ENCODE measurements at regions not wholly inside any gene's neighbourhood (a gene's known extent, or its start where the extent isn't known, plus 50 kb on each side); places are given as distances from the start of the nearest gene placed in this dataset.
"Not testable (repeated sequence)": the region's sequence is repeated elsewhere in the genome, so short reads cannot be mapped to it uniquely, and the experiment has no call there.

DNA sequence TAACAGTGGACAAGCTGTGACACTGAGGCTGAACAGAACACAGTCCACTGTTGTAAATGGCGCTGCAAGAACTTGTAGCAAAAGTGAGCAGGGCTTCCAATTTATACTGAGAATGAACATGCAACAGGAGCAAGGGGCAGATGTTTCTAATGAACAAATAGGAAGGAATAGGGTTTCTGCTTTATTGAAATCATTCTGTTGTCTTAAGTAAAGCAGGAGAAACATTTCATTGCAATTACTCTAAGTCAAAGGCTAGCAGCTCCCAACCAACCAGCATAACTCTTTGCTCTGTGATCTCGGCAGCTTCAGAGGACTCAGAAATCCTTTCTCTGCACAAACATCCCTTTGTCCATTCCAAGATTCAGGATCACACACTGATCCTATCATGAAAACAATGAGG lies 236.2 kb upstream of the PRSS58 start:
- H3K27ac ChIP-seq, result no peak overlapping the region
- TF ChIP-seq, protein P1, sequence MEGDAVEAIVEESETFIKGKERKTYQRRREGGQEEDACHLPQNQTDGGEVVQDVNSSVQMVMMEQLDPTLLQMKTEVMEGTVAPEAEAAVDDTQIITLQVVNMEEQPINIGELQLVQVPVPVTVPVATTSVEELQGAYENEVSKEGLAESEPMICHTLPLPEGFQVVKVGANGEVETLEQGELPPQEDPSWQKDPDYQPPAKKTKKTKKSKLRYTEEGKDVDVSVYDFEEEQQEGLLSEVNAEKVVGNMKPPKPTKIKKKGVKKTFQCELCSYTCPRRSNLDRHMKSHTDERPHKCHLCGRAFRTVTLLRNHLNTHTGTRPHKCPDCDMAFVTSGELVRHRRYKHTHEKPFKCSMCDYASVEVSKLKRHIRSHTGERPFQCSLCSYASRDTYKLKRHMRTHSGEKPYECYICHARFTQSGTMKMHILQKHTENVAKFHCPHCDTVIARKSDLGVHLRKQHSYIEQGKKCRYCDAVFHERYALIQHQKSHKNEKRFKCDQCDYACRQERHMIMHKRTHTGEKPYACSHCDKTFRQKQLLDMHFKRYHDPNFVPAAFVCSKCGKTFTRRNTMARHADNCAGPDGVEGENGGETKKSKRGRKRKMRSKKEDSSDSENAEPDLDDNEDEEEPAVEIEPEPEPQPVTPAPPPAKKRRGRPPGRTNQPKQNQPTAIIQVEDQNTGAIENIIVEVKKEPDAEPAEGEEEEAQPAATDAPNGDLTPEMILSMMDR (IDR thresholded peaks at IDR 0.05), result no peak
- TF ChIP-seq ZFX (IDR thresholded peaks at IDR 0.05; ENCODE audit: borderline replicate concordance), result no peak

DNA sequence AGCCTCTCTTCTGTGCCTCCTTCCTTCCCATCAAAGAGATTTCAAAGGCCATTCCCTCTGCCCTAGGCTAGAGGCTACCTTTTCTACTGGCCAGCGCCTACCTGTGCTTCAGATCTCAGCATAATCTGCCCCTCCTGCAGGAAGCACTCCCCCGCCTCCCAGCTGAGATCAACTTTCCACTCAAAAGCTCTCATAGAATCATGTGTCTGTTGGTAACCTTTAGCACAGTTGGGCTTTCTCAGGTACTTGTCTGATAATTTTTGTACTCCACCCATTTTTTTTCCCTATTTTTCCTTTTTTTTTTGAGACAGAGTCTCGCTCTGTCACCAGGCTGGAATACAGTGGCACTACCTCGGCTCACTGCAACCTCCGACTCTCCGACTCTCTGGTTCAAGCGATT lies 231.0 kb upstream of the PRSS58 start:
- no peak overlapping the region for H3K27ac ChIP-seq
- TF ChIP-seq, protein P1 (IDR thresholded peaks at IDR 0.05), result no peak
- no peak for TF ChIP-seq ZFX (IDR thresholded peaks at IDR 0.05; ENCODE audit: borderline replicate concordance)

DNA sequence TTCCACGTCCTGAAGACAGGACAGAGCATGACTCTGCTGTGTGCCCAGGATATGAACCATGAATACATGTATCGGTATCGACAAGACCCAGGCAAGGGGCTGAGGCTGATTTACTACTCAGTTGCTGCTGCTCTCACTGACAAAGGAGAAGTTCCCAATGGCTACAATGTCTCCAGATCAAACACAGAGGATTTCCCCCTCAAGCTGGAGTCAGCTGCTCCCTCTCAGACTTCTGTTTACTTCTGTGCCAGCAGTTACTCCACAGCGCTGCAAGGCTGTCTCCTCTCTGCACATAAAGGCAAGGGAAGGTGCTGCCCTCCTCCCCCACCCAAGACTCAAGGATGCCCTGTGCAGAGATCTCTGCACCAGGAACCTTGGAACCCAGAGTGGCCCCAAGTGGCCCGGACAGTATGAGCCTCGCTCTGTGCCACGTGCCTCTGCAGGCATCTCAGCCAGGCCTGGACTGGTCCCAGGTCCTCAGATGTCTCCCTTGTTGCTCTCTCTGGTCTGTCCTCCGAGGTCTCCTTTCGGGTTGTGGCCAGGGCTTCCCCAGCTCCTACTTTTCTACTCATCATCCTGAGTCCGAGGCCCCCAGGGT lies 230.3 kb upstream of the PRSS58 start:
- TF ChIP-seq ZFX (IDR thresholded peaks at IDR 0.05; ENCODE audit: borderline replicate concordance), result no peak
- TF ChIP-seq, protein P1 (IDR thresholded peaks at IDR 0.05), result no peak
- H3K27ac ChIP-seq, result no peak overlapping the region

DNA sequence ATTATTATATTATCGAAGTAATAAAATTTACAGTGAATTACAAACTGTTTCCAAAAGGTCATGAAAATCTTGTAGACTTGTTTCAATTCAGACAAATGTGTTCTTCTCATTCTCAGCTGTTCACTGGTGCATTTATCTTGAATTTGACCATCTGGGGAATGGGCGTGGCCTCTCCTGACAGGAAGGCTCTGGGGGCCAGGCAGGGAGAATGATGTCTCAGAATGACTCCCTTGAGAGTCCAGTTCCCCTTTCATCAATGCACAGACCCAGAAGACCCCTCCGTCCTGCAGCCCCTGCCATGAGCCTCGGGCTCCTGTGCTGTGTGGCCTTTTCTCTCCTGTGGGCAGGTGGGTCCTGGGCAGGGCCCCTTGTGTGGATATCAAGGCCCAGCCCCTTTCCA lies 229.7 kb upstream of the PRSS58 start:
- not testable (repeated sequence) for H3K27ac ChIP-seq

DNA sequence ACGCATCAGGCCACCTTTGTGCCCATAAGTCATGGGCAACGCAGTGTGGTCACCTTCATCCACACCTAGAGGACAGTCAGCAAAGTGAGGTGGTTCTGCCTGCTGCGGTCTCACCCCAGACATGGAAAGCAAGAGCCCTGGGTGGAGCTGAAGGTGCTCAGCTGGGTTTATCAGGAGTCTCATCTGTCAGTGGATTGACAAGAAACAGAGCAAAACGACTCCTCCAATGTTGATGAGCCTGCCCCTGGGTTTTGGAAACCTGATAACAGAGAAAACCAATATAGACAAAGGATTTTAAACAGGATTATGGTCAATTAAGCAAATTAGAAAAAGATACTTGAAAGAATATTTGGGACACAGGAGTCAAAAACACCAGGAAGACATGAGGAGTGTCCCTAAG lies 229.3 kb upstream of the PRSS58 start:
- TF ChIP-seq, protein P1 (IDR thresholded peaks at IDR 0.05), result no peak
- TF ChIP-seq ZFX (IDR thresholded peaks at IDR 0.05; ENCODE audit: borderline replicate concordance), result no peak

DNA sequence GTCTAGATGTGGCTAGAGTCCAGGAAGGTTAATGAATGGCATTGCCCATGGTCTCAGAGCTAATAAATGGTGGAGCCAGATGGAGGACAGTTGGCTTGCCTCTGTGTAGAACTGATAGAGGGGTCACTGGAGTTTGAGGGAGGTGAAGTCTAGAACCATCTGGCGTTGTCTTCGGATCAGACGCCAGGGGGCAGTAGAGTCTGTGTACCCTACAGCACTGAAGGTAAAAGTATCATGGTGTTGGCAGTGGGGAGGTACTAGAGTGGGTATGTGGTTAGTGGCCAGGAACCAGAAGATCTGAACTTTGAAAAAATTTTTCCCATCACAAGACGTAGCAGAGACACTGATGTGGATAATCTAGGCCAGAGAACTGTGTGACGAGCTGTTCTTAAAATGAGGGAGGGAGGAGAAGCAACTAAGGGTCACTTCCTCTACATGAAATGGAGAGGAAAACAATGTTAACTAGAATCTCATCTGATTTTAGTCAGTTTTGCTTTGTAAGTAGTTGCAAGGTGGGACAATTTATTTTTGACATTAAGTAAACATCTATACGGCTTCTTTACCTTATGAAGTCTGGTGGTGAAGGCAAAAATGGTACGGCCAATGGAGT lies 227.9 kb upstream of the PRSS58 start:
- H3K27ac ChIP-seq, result no peak overlapping the region
- no peak for TF ChIP-seq ZFX (IDR thresholded peaks at IDR 0.05; ENCODE audit: borderline replicate concordance)
- TF ChIP-seq, protein P1 (IDR thresholded peaks at IDR 0.05), result peak; percentile 84

More for the DNA sequence above, 229.3 kb upstream of the PRSS58 start:
- no peak overlapping the region for H3K27ac ChIP-seq

DNA sequence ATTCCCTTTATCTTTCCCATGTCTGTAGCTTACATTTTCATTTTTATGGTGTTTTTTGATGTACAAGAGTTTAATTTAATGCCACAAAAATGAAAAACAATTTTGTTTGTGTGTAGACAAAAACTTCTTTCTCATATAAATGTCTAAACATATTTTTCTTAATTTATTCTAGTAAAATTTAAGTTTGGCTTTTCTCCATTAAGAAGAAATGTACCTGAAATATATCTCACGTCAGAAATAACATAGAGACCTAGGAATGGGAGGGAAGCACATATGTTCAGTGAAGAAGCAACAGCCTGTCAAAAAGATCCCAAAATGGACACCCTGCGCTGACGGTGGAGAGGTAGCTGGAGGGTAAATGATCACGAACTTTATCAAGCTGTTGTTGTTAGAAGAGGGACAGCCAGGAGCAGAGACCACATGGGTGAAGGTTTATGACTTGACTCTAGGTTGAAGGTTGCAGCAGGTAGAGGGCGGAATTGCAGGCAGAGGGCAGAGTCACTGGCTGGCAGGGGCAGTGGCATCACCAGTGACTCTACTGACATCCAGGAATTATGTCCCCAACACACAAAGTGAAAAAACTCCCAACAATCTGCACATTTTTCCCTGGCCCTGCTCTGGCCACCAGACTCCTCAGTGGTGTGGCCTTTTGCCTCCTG lies 225.9 kb upstream of the PRSS58 start:
- no peak for TF ChIP-seq ZFX (IDR thresholded peaks at IDR 0.05; ENCODE audit: borderline replicate concordance)
- TF ChIP-seq, protein P1 (IDR thresholded peaks at IDR 0.05), result peak; percentile 71
- H3K27ac ChIP-seq, result no peak overlapping the region

Data from 22Rv1 (cell line).